ENCODE measurements at regions not wholly inside any gene's neighbourhood (a gene's known extent, or its start where the extent isn't known, plus 50 kb on each side); places are given as distances from the start of the nearest gene placed in this dataset.
"Not testable (repeated sequence)": the region's sequence is repeated elsewhere in the genome, so short reads cannot be mapped to it uniquely, and the experiment has no call there.

- ChIA-PET POLR2A (no interaction called here), CTCF (no interaction called here)
- no peak for DNase-seq
- Histone ChIP-seq H3K27me3 (ENCODE audit: insufficient read depth, low read length, poor library complexity, severe bottlenecking) (no peaks in the 10 kb centered on the region), H3K9me3 (ENCODE audit: low read length) (no peaks in the 10 kb centered on the region), H3K4me3 (ENCODE audit: low read length) (no peak overlapping the region), H3K36me3 (ENCODE audit: insufficient read depth, low read length) (no peaks in the 10 kb centered on the region), H3K4me1 (ENCODE audit: insufficient read depth, low read length) (no peaks in the 10 kb centered on the region), H3K27ac (ENCODE audit: low read depth, low read length) (no peak overlapping the region)
- no peak overlapping the region for H3K27ac Mint-ChIP-seq
- peaks cover 3 to 5% of the 10 kb centered on the region in 2 donors for H3K27me3 Mint-ChIP-seq
- no peak overlapping the region for H3K4me3 Mint-ChIP-seq
- no peaks in the 10 kb centered on the region for H3K4me1 Mint-ChIP-seq
- no peaks in the 10 kb centered on the region for H3K36me3 Mint-ChIP-seq
- peaks cover 0 to 2% (median 0%) of the 10 kb centered on the region in 5 donors for H3K9me3 Mint-ChIP-seq
Observed at GRCh38 chr1:94670273-94670672, 128.7 kb upstream of the F3 start.

DNA sequence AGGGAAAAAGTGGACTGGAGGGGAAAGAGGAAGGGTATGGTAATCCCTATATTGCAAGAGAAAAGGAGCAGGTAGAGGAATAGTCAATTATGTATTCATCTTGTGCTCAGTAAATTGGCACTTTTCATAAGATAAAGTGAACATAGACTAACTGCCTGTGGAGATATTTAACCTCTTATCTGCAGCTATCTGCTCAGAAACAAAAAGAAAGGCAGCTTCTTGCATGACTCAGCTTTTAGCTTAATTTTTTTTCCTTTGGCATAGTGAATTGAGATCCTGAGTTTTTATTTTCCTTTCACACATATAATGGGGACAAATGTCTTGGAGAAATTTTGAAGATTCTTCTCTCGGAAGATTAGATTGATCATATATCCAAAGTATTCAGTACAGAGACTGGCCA lies 127.6 kb upstream of the F3 start:
- H3K27me3 Mint-ChIP-seq: peaks cover 3 to 8% of the 10 kb centered on the region in 2 donors
- H3K27ac Mint-ChIP-seq: no peak overlapping the region
- Histone ChIP-seq H3K27ac (ENCODE audit: low read depth, low read length) (no peak overlapping the region), H3K4me1 (ENCODE audit: insufficient read depth, low read length) (no peaks in the 10 kb centered on the region), H3K27me3 (ENCODE audit: insufficient read depth, low read length, poor library complexity, severe bottlenecking) (no peaks in the 10 kb centered on the region), H3K9me3 (ENCODE audit: low read length) (no peaks in the 10 kb centered on the region), H3K4me3 (ENCODE audit: low read length) (no peak overlapping the region), H3K36me3 (ENCODE audit: insufficient read depth, low read length) (no peaks in the 10 kb centered on the region)
- no peak overlapping the region for H3K4me3 Mint-ChIP-seq
- CTCF ChIA-PET: no interaction called here
- no peaks in the 10 kb centered on the region for H3K4me1 Mint-ChIP-seq
- POLR2A ChIA-PET: no interaction called here
- DNase-seq: no peak
- no peaks in the 10 kb centered on the region for H3K9me3 Mint-ChIP-seq
- no peaks in the 10 kb centered on the region for H3K36me3 Mint-ChIP-seq

GRCh38 chr1:94668528-94668927 lies 127.0 kb upstream of the F3 start:
- no peak for DNase-seq
- no peak overlapping the region for H3K4me3 ChIP-seq (ENCODE audit: low read length)
- Mint-ChIP-seq H3K4me3 (no peak overlapping the region), H3K27me3 (peaks cover 3 to 11% of the 10 kb centered on the region in 2 donors), H3K9me3 (no peaks in the 10 kb centered on the region), H3K27ac (no peak overlapping the region), H3K36me3 (no peaks in the 10 kb centered on the region), H3K4me1 (no peaks in the 10 kb centered on the region)
- H3K9me3 ChIP-seq (ENCODE audit: low read length): no peaks in the 10 kb centered on the region
- no peaks in the 10 kb centered on the region for H3K4me1 ChIP-seq (ENCODE audit: insufficient read depth, low read length)
- CTCF ChIA-PET: no interaction called here
- H3K27me3 ChIP-seq (ENCODE audit: insufficient read depth, low read length, poor library complexity, severe bottlenecking): no peaks in the 10 kb centered on the region
- POLR2A ChIA-PET: no interaction called here
- no peak overlapping the region for H3K27ac ChIP-seq (ENCODE audit: low read depth, low read length)
- no peaks in the 10 kb centered on the region for H3K36me3 ChIP-seq (ENCODE audit: insufficient read depth, low read length)

- Histone ChIP-seq H3K9me3 (ENCODE audit: low read length) (no peaks in the 10 kb centered on the region), H3K4me3 (ENCODE audit: low read length) (no peak overlapping the region), H3K4me1 (ENCODE audit: insufficient read depth, low read length) (no peaks in the 10 kb centered on the region), H3K27me3 (ENCODE audit: insufficient read depth, low read length, poor library complexity, severe bottlenecking) (no peaks in the 10 kb centered on the region), H3K36me3 (ENCODE audit: insufficient read depth, low read length) (no peaks in the 10 kb centered on the region), H3K27ac (ENCODE audit: low read depth, low read length) (no peak overlapping the region)
- Mint-ChIP-seq H3K27me3 (peaks cover 3 to 12% of the 10 kb centered on the region in 2 donors), H3K9me3 (no peaks in the 10 kb centered on the region), H3K36me3 (no peaks in the 10 kb centered on the region), H3K4me3 (no peak overlapping the region), H3K4me1 (no peaks in the 10 kb centered on the region), H3K27ac (no peak overlapping the region)
- CTCF ChIA-PET: no interaction called here
- no peak for DNase-seq
- POLR2A ChIA-PET: no interaction called here
Observed at GRCh38 chr1:94667818-94668217, 126.3 kb upstream of the F3 start.

DNA sequence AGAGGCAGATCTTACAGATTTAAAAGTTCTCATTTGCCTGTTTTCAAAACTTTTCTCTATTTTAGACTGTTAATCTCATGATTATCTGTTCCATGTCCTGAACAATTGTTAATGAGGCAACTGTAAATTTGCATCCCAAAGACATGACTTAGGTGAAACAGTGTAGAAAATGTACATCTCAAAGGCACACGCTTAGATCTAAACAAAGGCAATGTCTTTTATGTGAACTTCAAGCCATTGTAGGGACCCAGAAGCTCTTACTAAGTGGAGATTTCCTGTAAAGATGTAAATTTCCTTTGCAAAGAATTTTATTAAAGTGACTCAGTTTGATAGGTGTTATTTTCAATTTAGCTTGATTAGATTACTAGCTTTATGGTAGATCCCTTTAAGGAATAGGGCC lies 125.2 kb upstream of the F3 start:
- Histone ChIP-seq H3K4me3 (ENCODE audit: low read length) (no peak overlapping the region), H3K9me3 (ENCODE audit: low read length) (no peaks in the 10 kb centered on the region), H3K36me3 (ENCODE audit: insufficient read depth, low read length) (no peaks in the 10 kb centered on the region), H3K27me3 (ENCODE audit: insufficient read depth, low read length, poor library complexity, severe bottlenecking) (no peaks in the 10 kb centered on the region), H3K27ac (ENCODE audit: low read depth, low read length) (no peak overlapping the region), H3K4me1 (ENCODE audit: insufficient read depth, low read length) (no peaks in the 10 kb centered on the region)
- H3K27ac Mint-ChIP-seq: no peak overlapping the region
- no peaks in the 10 kb centered on the region for H3K4me1 Mint-ChIP-seq
- no peak for DNase-seq
- ChIA-PET POLR2A (no interaction called here), CTCF (no interaction called here)
- H3K4me3 Mint-ChIP-seq: no peak overlapping the region
- peaks cover 3 to 12% of the 10 kb centered on the region in 2 donors for H3K27me3 Mint-ChIP-seq
- no peaks in the 10 kb centered on the region for H3K9me3 Mint-ChIP-seq
- no peaks in the 10 kb centered on the region for H3K36me3 Mint-ChIP-seq

- no peaks in the 10 kb centered on the region for H3K9me3 Mint-ChIP-seq
- no peaks in the 10 kb centered on the region for H3K27me3 ChIP-seq (ENCODE audit: insufficient read depth, low read length, poor library complexity, severe bottlenecking)
- no peak for DNase-seq
- no peaks in the 10 kb centered on the region for H3K36me3 ChIP-seq (ENCODE audit: insufficient read depth, low read length)
- peak overlapping the region in 1 of 8 donors; percentile 18 for H3K27ac Mint-ChIP-seq
- no peak overlapping the region for H3K4me3 ChIP-seq (ENCODE audit: low read length)
- H3K4me1 ChIP-seq (ENCODE audit: insufficient read depth, low read length): no peaks in the 10 kb centered on the region
- H3K27ac ChIP-seq (ENCODE audit: low read depth, low read length): no peak overlapping the region
- no peaks in the 10 kb centered on the region for H3K4me1 Mint-ChIP-seq
- peaks cover 2 to 7% of the 10 kb centered on the region in 2 donors for H3K27me3 Mint-ChIP-seq
- POLR2A ChIA-PET: no interaction called here
- CTCF ChIA-PET: no interaction called here
- no peaks in the 10 kb centered on the region for H3K36me3 Mint-ChIP-seq
- no peaks in the 10 kb centered on the region for H3K9me3 ChIP-seq (ENCODE audit: low read length)
- H3K4me3 Mint-ChIP-seq: no peak overlapping the region
Observed at GRCh38 chr1:94661431-94661932, 119.9 kb upstream of the F3 start.

- H3K4me1 ChIP-seq (ENCODE audit: insufficient read depth, low read length): no peaks in the 10 kb centered on the region
- H3K9me3 ChIP-seq (ENCODE audit: low read length): no peaks in the 10 kb centered on the region
- no peak overlapping the region for H3K4me3 ChIP-seq (ENCODE audit: low read length)
- Mint-ChIP-seq H3K36me3 (no peaks in the 10 kb centered on the region), H3K4me3 (no peak overlapping the region), H3K27ac (no peak overlapping the region), H3K27me3 (peaks cover 4 to 7% of the 10 kb centered on the region in 2 donors), H3K4me1 (no peaks in the 10 kb centered on the region), H3K9me3 (no peaks in the 10 kb centered on the region)
- ChIA-PET CTCF (no interaction called here), POLR2A (no interaction called here)
- no peaks in the 10 kb centered on the region for H3K27me3 ChIP-seq (ENCODE audit: insufficient read depth, low read length, poor library complexity, severe bottlenecking)
- no peaks in the 10 kb centered on the region for H3K36me3 ChIP-seq (ENCODE audit: insufficient read depth, low read length)
- DNase-seq: no peak
- no peak overlapping the region for H3K27ac ChIP-seq (ENCODE audit: low read depth, low read length)
Observed at GRCh38 chr1:94660994-94661393, 119.4 kb upstream of the F3 start.

DNA sequence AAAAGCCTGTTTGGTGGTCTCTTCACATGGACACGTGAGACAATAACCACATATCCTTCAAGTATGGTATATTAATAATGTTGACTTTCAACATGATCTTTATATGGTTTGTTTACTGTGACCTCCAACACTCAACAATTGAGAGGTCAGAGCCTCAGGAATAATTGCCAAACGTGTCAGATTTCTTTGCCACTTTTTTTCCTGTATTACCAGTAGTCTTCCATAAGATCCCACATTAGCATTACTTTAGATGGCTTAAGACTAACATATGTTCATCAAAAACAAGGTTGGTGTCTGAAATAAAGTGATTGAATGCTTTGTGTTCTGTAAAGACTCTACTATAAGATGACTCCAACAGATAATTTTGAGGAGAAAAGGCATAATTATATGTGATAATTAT lies 118.7 kb upstream of the F3 start:
- H3K36me3 Mint-ChIP-seq: no peaks in the 10 kb centered on the region
- H3K4me3 ChIP-seq (ENCODE audit: low read length): no peak overlapping the region
- no peaks in the 10 kb centered on the region for H3K36me3 ChIP-seq (ENCODE audit: insufficient read depth, low read length)
- no peaks in the 10 kb centered on the region for H3K9me3 ChIP-seq (ENCODE audit: low read length)
- H3K4me3 Mint-ChIP-seq: no peak overlapping the region
- H3K27ac ChIP-seq (ENCODE audit: low read depth, low read length): no peak overlapping the region
- no peak for DNase-seq
- peaks cover 4 to 7% of the 10 kb centered on the region in 2 donors for H3K27me3 Mint-ChIP-seq
- no peak overlapping the region for H3K27ac Mint-ChIP-seq
- CTCF ChIA-PET: no interaction called here
- POLR2A ChIA-PET: no interaction called here
- no peaks in the 10 kb centered on the region for H3K27me3 ChIP-seq (ENCODE audit: insufficient read depth, low read length, poor library complexity, severe bottlenecking)
- no peaks in the 10 kb centered on the region for H3K4me1 ChIP-seq (ENCODE audit: insufficient read depth, low read length)
- no peaks in the 10 kb centered on the region for H3K9me3 Mint-ChIP-seq
- no peaks in the 10 kb centered on the region for H3K4me1 Mint-ChIP-seq

GRCh38 chr1:94659202-94659601 lies 117.6 kb upstream of the F3 start:
- H3K27ac ChIP-seq (ENCODE audit: low read depth, low read length); POLR2A ChIA-PET; H3K27ac Mint-ChIP-seq; H3K9me3 ChIP-seq (ENCODE audit: low read length); H3K4me1 Mint-ChIP-seq; H3K36me3 Mint-ChIP-seq; H3K27me3 ChIP-seq (ENCODE audit: insufficient read depth, low read length, poor library complexity, severe bottlenecking); CTCF ChIA-PET; H3K9me3 Mint-ChIP-seq; H3K4me3 Mint-ChIP-seq; DNase-seq; H3K27me3 Mint-ChIP-seq; H3K4me3 ChIP-seq (ENCODE audit: low read length); H3K4me1 ChIP-seq (ENCODE audit: insufficient read depth, low read length); H3K36me3 ChIP-seq (ENCODE audit: insufficient read depth, low read length): not testable (repeated sequence)
